CD4-positive, alpha-beta T cell (primary cell): ENCODE measurements at regions not wholly inside any gene's neighbourhood (a gene's known extent, or its start where the extent isn't known, plus 50 kb on each side); places are given as distances from the start of the nearest gene placed in this dataset.

ENCODE experiments used
- ATAC-seq: fragments of 200-7000 bp; cut with Tn5 transposase; one replicate; pipeline ENCODE4 v1.10.0; 2022; ENCODE audit warnings: mild to moderate bottlenecking; ENCODE audit not compliant: poor library complexity
- CTCF ChIA-PET: fragments of 350-600 bp; sonication (Branson Sonifier 250); formaldehyde crosslinking; loops from one replicate; lab custom pipeline; 2021; ENCODE audit warnings: antibody characterized with exemption, inconsistent platforms; lab: Charles Lee
- POLR2A ChIA-PET: fragments of 350-600 bp; sonication (Branson Sonifier 250); formaldehyde crosslinking; loops from one replicate; lab custom pipeline; 2021; ENCODE audit warnings: antibody characterized with exemption, inconsistent platforms; lab: Charles Lee
- DNase-seq, 14 experiments: peaks; one replicate each; pipeline ENCODE4 v3.0.0-alpha.2; 2013 to 2020; ENCODE audit warnings: mixed read lengths in 2 of 14
- H3K27ac ChIP-seq, 2 donors: one replicate each; pipeline versions ENCODE4 v1.5.1 to v1.7.0; 2013; ENCODE audit warnings: low read length in 2 of 2, low read depth in 1 of 2, mild to moderate bottlenecking in 1 of 2
- H3K27me3 ChIP-seq, 2 experiments: 1 replicate in 1 of 2; 2 replicates in 1 of 2; pipeline versions ENCODE4 v1.6.1 to v1.7.0; 2013; ENCODE audit warnings: low read length in 2 of 2, control low read depth in 1 of 2, mild to moderate bottlenecking in 1 of 2, moderate library complexity in 1 of 2; ENCODE audit not compliant: insufficient read depth in 2 of 2, control insufficient read depth in 1 of 2
- H3K36me3 ChIP-seq: one replicate; pipeline ENCODE4 v1.6.1; 2013; ENCODE audit warnings: low read length, control low read depth; ENCODE audit not compliant: insufficient read depth
- H3K4me1 ChIP-seq: one replicate; pipeline ENCODE4 v1.6.1; 2013; ENCODE audit warnings: low read length, control low read depth; ENCODE audit not compliant: insufficient read depth
- H3K4me3 ChIP-seq: one replicate; pipeline ENCODE4 v1.5.1; 2013; ENCODE audit warnings: mild to moderate bottlenecking, low read length, moderate library complexity
- H3K9me3 ChIP-seq, 2 experiments: 1 replicate in 1 of 2; 2 replicates in 1 of 2; pipeline versions ENCODE4 v1.6.1 to v1.7.0; 2013; ENCODE audit warnings: low read length in 2 of 2, mild to moderate bottlenecking in 2 of 2, control low read depth in 1 of 2, moderate library complexity in 1 of 2; ENCODE audit not compliant: control insufficient read depth in 1 of 2, insufficient read depth in 1 of 2
- H3K27ac Mint-ChIP-seq: one replicate; pipeline ENCODE4 v1.8.0; 2020; ENCODE audit warnings: mixed read lengths
- H3K27me3 Mint-ChIP-seq: one replicate; pipeline ENCODE4 v1.8.0; 2021; ENCODE audit warnings: mixed read lengths
- H3K36me3 Mint-ChIP-seq: one replicate; pipeline ENCODE4 v1.8.0; 2021; ENCODE audit warnings: low read depth, mixed read lengths
- H3K4me1 Mint-ChIP-seq: one replicate; pipeline ENCODE4 v1.8.0; 2021; ENCODE audit warnings: low read depth, mixed read lengths
- H3K4me3 Mint-ChIP-seq: one replicate; pipeline ENCODE4 v1.8.0; 2020; ENCODE audit warnings: mild to moderate bottlenecking, mixed read lengths
- H3K9me3 Mint-ChIP-seq: one replicate; pipeline ENCODE4 v1.8.0; 2020; ENCODE audit warnings: mixed read lengths
- intact Hi-C, 2 experiments: fragments of 100-400 bp; cut with DNase I in 1 of 2; cut with micrococcal nuclease in 1 of 2; formaldehyde crosslinking; loops; one replicate each; pipeline versions ENCODE4 v1.15.1 to v1.9.0; 2023 to 2025; cut with DNase I, micrococcal nuclease
- TF ChIP-seq, protein P1 (sequence below): fragments of 200-600 bp; IDR thresholded peaks from one replicate; pipeline ENCODE4 v1.8.0; 2022; ENCODE audit warnings: antibody characterized with exemption, mild to moderate bottlenecking

DNA sequence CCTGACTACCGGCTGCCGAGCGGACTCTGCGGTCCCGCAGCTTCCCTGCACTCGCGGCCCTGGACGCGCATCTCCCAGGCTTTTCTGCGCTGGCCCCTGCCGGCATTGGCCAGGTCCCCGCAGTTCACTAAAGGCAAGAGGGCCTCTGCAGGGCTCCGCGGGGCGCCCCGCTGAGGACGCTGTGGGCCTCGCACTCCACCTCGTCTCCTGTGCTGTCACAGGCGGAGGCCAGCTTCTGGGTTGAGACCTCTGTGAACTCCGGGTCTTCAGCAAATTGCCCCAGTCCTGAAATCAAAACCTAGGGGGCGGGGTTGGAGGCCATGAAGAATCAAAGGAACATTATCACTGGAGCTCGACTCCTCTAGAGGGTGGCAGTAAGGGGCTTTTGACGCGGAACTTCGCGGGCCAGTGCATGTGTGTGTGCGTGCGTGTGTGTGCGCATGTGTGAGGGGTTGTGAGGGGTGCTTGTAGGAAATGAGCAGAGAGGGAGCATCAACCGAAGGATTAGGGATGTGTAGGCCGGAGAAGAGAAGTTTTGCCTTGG is 68.5 kb upstream of the CAPRIN2 start:
- H3K27me3 Mint-ChIP-seq: peaks cover 66% of the 10 kb centered on the region
- H3K4me3 Mint-ChIP-seq: peak overlapping the region; percentile 90
- peak overlapping the region; percentile 58 for H3K4me3 ChIP-seq
- intact Hi-C loops: no loop called here
- ChIA-PET POLR2A (interaction anchor here (1.4 kb wide), 1 partner anchor 69 kb away, joined by 8 read pairs; the partner anchor contains the start of gene CAPRIN2), CTCF (interaction anchor here (0.8 kb wide), 1 partner anchor 69 kb away, joined by 3 read pairs; no protein-coding TSS in a partner anchor)
- H3K4me1 Mint-ChIP-seq: peaks cover 15% of the 10 kb centered on the region
- DNase-seq (peak in 11 of 14 experiments; percentile 8 to 68 (median 23)), ATAC-seq (peak; percentile 82)
- H3K9me3 ChIP-seq: peaks cover 0 to 9% of the 10 kb centered on the region in 2 experiments
- TF ChIP-seq, protein P1, sequence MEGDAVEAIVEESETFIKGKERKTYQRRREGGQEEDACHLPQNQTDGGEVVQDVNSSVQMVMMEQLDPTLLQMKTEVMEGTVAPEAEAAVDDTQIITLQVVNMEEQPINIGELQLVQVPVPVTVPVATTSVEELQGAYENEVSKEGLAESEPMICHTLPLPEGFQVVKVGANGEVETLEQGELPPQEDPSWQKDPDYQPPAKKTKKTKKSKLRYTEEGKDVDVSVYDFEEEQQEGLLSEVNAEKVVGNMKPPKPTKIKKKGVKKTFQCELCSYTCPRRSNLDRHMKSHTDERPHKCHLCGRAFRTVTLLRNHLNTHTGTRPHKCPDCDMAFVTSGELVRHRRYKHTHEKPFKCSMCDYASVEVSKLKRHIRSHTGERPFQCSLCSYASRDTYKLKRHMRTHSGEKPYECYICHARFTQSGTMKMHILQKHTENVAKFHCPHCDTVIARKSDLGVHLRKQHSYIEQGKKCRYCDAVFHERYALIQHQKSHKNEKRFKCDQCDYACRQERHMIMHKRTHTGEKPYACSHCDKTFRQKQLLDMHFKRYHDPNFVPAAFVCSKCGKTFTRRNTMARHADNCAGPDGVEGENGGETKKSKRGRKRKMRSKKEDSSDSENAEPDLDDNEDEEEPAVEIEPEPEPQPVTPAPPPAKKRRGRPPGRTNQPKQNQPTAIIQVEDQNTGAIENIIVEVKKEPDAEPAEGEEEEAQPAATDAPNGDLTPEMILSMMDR: peak; percentile 38
- H3K36me3 Mint-ChIP-seq: no peaks in the 10 kb centered on the region
- H3K27ac Mint-ChIP-seq: no peak overlapping the region
- no peaks in the 10 kb centered on the region for H3K9me3 Mint-ChIP-seq
- H3K27ac ChIP-seq: no peak overlapping the region
- no peaks in the 10 kb centered on the region for H3K36me3 ChIP-seq
- peaks cover 19 to 20% of the 10 kb centered on the region in 2 experiments for H3K27me3 ChIP-seq
- H3K4me1 ChIP-seq: peaks cover 20% of the 10 kb centered on the region

DNA sequence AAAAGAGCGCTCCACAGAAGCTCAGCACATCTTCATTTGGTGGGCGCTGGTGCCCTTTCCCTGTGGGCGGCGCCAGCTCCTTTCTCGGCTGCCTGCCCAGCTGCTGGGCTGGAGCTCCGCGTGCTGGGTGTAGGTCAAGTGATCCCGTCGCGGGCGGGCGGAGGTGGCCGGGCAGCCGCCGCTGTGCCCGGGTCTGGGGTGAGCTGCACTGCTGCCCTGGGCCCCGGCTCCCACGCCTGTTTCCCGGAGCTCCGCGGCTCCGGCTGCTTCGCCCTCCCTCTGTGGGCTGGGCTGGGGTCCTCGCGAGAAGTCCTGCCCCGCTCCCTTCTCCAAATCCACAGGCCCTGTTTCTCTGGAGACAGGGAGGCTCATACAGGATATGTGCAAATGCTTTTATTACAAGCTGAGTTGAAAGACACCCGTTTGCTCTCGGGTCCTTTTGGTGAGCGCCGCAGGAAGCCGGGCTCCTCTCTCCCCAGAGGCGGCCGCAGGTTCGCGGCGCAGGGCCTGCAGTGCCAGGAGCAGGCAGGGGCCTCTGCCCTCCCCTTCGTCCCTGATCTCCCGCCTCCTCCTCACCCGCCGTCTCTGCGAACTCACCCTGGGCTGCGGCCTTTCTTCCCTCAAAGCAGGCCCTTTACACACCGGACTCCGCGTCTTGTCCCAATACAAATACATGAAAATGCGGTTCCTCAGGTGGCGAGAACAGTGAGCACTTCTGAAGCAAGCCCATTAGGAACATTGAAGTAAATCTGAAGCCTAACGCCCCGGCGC is 67.8 kb upstream of the CAPRIN2 start:
- H3K36me3 ChIP-seq: no peaks in the 10 kb centered on the region
- H3K27me3 ChIP-seq: peaks cover 19 to 20% of the 10 kb centered on the region in 2 experiments
- peak in 10 of 14 experiments; percentile 2 to 50 (median 19) for DNase-seq
- H3K4me3 ChIP-seq: peak overlapping the region; percentile 58
- Mint-ChIP-seq H3K36me3 (no peaks in the 10 kb centered on the region), H3K27me3 (peaks cover 66% of the 10 kb centered on the region), H3K4me3 (peak overlapping the region; percentile 90), H3K9me3 (no peaks in the 10 kb centered on the region), H3K27ac (no peak overlapping the region), H3K4me1 (peaks cover 15% of the 10 kb centered on the region)
- peaks cover 0 to 9% of the 10 kb centered on the region in 2 experiments for H3K9me3 ChIP-seq
- H3K4me1 ChIP-seq: peaks cover 20% of the 10 kb centered on the region
- ChIA-PET POLR2A (interaction anchor here (0.9 to 1.4 kb wide), 2 partner anchors 26 to 68 kb away, joined by 3 to 8 read pairs; partner anchors contain the start of gene CAPRIN2), CTCF (interaction anchor here (0.8 kb wide), 1 partner anchor 69 kb away, joined by 3 read pairs; no protein-coding TSS in a partner anchor)
- H3K27ac ChIP-seq: no peak overlapping the region
- TF ChIP-seq, protein P1: no peak
- intact Hi-C loops: no loop called here
- peak; percentile 63 for ATAC-seq

DNA sequence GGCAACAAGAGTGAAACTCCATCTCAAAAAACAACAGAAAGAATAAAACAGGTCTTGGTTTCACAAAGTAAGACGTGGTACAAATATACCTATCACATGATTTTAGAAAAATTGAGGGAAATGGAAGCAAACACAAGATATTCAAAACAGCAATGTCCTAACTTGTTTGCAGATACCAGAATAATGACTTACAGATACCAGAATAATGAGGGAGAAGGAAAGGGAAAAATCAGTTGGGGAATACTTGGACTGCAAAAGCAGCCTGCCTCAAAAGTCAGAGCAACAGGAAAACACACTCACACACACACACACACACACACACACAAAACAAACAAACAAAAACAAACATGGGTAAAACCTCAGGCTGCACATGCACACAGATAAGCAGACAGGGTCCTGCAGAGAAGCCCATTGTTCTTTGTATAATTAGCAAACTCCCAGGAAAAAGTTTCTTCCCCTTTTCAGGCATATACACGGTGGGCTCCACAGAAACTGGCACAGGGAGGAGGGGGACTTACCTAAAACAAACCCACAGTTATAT is 65.7 kb upstream of the CAPRIN2 start:
- peaks cover 16 to 24% of the 10 kb centered on the region in 2 experiments for H3K27me3 ChIP-seq
- Mint-ChIP-seq H3K4me1 (peaks cover 15% of the 10 kb centered on the region), H3K36me3 (no peaks in the 10 kb centered on the region), H3K27ac (no peak overlapping the region), H3K27me3 (peaks cover 69% of the 10 kb centered on the region), H3K9me3 (no peaks in the 10 kb centered on the region), H3K4me3 (no peak overlapping the region)
- CTCF ChIA-PET: no interaction called here
- intact Hi-C loops: no loop called here
- no peak overlapping the region for H3K27ac ChIP-seq
- no peaks in the 10 kb centered on the region for H3K36me3 ChIP-seq
- no peak for ATAC-seq
- POLR2A ChIA-PET: no interaction called here
- peaks cover 20% of the 10 kb centered on the region for H3K4me1 ChIP-seq
- TF ChIP-seq, protein P1: no peak
- no peak for DNase-seq
- peaks cover 0 to 9% of the 10 kb centered on the region in 2 experiments for H3K9me3 ChIP-seq
- H3K4me3 ChIP-seq: no peak overlapping the region
